ENCODE measurements at regions not wholly inside any gene's neighbourhood (a gene's known extent, or its start where the extent isn't known, plus 50 kb on each side); places are given as distances from the start of the nearest gene placed in this dataset.

DNA sequence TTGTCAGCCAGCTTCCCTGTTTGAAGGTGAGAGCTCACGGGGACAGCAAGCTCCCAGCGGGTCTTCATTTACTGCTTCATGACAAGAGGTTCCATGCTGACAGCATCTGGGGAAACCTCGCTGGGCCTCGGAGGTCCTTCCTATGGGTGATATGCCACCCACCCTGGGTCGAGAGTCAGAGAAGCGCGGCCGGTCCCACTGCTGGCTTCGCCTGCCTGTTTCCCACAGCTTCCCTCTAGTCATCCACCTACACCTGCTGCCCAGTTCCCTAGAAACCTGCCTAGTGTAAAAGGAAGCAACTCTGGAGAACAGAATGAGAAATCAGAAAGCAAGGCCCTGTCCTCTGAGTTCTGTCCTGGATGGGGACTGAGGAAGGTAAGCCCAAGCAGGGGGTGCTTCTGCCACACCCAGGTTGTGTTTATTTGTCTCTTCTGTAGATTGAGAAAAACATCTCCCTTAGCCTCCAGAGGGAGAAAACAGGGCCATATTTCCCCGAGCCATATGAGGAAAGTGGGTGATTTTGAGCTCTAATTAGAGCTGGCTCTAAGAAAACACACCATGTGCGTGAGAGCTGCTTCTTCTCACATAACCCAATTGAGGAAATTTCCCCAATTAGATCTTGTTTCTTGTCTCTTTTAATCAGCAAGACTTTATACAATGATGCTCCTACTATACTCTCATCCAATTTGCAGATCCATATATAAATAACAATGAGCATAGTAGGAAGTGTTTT is 504.3 kb downstream of the IRS2 start:
- H3K27ac ChIP-seq: no peak overlapping the region
- TF ChIP-seq ZFX (IDR thresholded peaks at IDR 0.05): no peak
- TF ChIP-seq, protein P1, sequence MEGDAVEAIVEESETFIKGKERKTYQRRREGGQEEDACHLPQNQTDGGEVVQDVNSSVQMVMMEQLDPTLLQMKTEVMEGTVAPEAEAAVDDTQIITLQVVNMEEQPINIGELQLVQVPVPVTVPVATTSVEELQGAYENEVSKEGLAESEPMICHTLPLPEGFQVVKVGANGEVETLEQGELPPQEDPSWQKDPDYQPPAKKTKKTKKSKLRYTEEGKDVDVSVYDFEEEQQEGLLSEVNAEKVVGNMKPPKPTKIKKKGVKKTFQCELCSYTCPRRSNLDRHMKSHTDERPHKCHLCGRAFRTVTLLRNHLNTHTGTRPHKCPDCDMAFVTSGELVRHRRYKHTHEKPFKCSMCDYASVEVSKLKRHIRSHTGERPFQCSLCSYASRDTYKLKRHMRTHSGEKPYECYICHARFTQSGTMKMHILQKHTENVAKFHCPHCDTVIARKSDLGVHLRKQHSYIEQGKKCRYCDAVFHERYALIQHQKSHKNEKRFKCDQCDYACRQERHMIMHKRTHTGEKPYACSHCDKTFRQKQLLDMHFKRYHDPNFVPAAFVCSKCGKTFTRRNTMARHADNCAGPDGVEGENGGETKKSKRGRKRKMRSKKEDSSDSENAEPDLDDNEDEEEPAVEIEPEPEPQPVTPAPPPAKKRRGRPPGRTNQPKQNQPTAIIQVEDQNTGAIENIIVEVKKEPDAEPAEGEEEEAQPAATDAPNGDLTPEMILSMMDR (conservative IDR thresholded peaks at IDR 0.05): no peak

DNA sequence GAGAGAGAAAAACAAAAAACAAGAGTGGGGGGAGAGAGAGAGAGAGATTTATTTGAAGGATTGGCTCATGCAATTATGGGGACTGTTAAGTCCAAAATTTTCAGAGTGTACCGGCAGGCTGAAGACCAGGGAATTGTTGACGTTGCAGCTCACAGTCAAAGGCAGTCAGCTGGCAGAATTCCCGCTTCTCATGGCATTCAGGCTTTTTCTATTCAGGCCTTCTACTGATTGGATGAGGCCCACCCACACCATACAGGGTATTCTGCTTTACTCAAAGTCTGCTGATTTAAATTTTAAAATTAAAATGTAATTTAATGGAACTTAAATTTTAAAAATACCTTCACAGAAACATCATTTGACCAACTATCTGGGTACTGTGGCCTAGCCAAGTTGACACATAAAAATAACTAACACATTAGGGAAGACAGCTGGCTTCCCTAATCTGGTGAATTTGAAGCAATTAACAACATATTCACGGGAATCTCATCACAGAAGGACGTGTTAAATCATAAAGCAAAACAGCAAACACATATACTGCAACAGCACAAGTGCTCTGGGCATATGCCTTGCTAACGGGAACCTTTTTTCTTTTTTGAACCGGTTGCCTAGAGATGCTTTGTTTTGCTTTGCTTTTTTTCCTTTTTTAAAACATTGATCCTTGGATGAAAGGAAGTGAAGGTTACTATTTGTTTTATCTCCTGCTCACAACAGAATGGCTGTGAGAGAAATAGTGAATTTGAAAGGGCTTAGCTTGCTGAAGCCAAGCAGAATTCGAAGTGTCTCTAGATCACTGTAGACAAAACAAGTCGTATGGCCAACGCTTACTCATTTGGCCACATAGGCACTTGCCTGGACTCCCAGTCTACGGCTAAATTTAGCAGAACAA is 505.1 kb downstream of the IRS2 start:
- TF ChIP-seq, protein P1 (conservative IDR thresholded peaks at IDR 0.05): no peak
- no peak for TF ChIP-seq ZFX (IDR thresholded peaks at IDR 0.05)
- H3K27ac ChIP-seq: no peak overlapping the region

DNA sequence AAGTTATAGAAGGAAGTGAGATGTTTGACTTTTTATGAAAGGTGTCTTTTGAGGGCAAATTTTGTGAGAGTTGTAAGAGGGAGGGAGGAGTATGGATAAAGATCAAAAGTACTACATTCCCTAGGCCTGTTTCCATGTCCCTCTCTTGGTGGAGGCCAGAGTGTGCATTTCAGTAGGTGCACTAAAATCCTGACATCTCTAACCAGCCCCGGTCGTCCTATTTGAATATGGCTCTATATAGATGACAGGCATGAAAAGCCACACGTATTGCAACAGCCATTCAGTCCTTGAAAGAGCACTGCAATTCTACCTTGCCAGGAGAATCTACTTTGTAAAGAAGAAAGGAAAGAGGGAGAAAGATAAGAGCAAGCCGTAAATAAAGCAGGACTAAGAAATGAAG is 510.1 kb downstream of the IRS2 start:
- no peak for TF ChIP-seq ZFX (IDR thresholded peaks at IDR 0.05)
- TF ChIP-seq, protein P1 (conservative IDR thresholded peaks at IDR 0.05): no peak; the same call in 1 of the 2 replicates
- no peak overlapping the region for H3K27ac ChIP-seq

DNA sequence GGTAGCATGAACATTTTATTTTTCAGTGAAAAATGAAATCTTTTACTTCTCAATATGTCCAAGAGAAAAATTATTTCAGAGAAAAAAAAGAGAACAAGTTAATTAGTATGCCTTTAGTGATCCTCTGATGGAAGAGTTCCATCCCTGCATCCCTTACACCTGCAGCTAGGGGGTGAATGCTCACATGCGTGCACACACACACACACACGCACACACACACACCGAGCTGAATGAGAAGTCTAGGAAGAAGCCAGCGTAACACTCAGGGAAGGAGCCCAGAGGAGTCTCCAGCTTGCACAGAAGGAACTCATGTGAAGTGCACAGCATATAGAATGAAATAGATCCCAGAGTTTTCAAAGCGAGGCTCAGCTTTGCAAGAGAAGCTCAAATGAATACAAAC is 510.5 kb downstream of the IRS2 start:
- H3K27ac ChIP-seq: no peak overlapping the region
- TF ChIP-seq, protein P1 (conservative IDR thresholded peaks at IDR 0.05): peak; percentile 38
- TF ChIP-seq ZFX (IDR thresholded peaks at IDR 0.05): no peak

DNA sequence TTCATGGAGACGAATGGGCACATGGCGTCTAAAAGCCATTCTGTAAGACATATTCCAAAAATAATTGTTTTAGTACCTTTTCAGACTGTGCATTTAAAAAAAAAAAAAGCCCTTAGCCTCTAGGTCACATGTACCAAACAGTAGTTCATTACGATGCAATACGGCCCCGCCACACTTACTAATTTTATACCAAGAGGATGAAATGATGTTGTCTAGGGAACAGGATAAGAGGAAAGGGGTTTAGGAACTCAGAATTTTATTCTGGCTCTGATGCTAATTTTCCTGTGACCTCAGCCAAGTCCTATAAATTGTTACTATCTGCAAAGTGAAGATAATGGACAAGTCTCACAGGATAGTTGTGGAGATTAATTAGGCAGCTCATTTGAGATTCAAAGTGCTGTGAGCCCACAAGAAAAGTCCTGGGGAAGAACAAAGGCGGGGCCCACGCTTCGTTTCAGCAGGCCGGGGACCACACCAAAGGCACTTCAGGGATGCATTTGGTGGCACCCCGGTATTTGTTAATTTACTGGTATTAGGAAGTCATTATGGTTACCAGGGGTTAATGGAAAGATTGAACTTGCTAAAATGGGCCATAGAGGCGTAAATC is 511.1 kb downstream of the IRS2 start:
- no peak overlapping the region for H3K27ac ChIP-seq

DNA sequence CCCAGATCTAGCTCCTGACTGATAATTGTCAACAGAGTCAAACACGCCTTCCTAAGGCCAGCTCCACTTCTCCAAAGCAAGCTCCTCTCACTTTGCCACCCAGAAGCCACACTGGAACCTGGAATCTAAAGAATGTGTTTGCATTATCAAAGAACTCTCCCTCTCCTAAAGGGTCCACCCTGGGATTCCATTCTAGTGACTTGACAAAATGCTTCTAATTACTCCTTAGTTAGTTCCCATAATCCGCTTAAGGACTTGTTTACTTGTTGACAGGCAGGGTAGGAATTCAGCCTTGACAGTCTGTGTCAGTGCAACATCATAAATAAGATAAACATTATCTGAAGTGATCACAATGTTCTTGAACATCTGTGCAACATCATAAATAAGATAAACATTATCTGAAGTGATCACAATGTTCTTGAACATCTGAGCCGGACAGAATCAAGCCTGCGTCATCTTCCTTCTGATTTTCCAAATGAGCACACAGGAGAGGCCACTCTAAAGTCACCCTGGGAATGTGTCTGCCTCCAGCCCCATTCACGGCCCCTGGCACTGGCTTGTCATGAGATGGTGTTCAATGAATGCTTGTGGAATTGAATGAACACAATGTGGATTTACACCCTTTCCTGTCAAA is 512.1 kb downstream of the IRS2 start:
- TF ChIP-seq ZFX (IDR thresholded peaks at IDR 0.05): no peak
- TF ChIP-seq, protein P1 (conservative IDR thresholded peaks at IDR 0.05): no peak
- H3K27ac ChIP-seq: no peak overlapping the region

More for the DNA sequence above, 511.1 kb downstream of the IRS2 start:
- TF ChIP-seq ZFX (IDR thresholded peaks at IDR 0.05): no peak
- TF ChIP-seq, protein P1 (conservative IDR thresholded peaks at IDR 0.05): no peak
